ENCODE measurements at regions not wholly inside any gene's neighbourhood (a gene's known extent, or its start where the extent isn't known, plus 50 kb on each side); places are given as distances from the start of the nearest gene placed in this dataset.

DNA sequence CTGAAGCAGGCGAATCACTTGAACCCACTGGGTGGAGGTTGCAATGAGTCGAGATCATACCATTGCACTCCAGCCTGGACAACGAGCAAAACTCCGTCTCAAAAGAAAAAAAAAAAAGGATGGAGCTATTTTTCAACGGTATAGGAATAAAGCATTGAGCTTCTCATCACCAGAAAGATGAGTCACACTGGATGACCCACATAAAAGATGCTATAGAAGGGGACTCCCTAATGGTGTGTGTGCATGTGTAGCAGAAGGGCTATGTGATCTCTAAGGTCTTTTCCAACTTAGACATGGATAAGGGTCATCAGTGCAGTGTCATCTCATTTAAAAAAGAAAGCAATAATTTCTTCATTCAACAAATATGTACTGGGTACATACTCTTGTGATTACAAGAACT lies 476.0 kb downstream of the MFSD1 start:
- TF ChIP-seq CTCF (IDR thresholded peaks at IDR 0.05) (no peak), POLR2A (IDR thresholded peaks at IDR 0.05) (no peak), POLR2AphosphoS5 (IDR thresholded peaks at IDR 0.05) (no peak)
